Endodermal cell (in vitro differentiated cells): ENCODE measurements at regions not wholly inside any gene's neighbourhood (a gene's known extent, or its start where the extent isn't known, plus 50 kb on each side); places are given as distances from the start of the nearest gene placed in this dataset.
A peak's percentile ranks its signal among the peaks of the same experiment; 100 is the strongest.

Source experiments
- DNase-seq: peaks from one replicate; pipeline ENCODE4 v3.0.0-alpha.2; 2017
- H3K27ac ChIP-seq: 2 replicates; pipeline ENCODE4 v1.5.1; 2013; ENCODE audit warnings: mild to moderate bottlenecking, low read depth, low read length, moderate library complexity
- H3K27me3 ChIP-seq: 2 replicates; pipeline ENCODE4 v1.6.1; 2013; ENCODE audit warnings: mild to moderate bottlenecking, low read length, moderate library complexity; ENCODE audit not compliant: insufficient read depth, control insufficient read depth, poor library complexity, severe bottlenecking
- H3K36me3 ChIP-seq: 2 replicates; pipeline ENCODE4 v1.7.0; 2013; ENCODE audit warnings: mild to moderate bottlenecking, low read length, moderate library complexity; ENCODE audit not compliant: control insufficient read depth, insufficient read depth
- H3K4me1 ChIP-seq: one replicate; pipeline ENCODE4 v1.7.0; 2013; ENCODE audit warnings: low read length; ENCODE audit not compliant: control insufficient read depth, insufficient read depth
- H3K4me3 ChIP-seq: 2 replicates; pipeline ENCODE4 v1.5.1; 2013; ENCODE audit warnings: mild to moderate bottlenecking, low read length, moderate library complexity
- H3K9ac ChIP-seq: 2 replicates; pipeline ENCODE4 v1.6.1; 2013; ENCODE audit warnings: mild to moderate bottlenecking, low read length, moderate library complexity; ENCODE audit not compliant: poor library complexity, severe bottlenecking; ENCODE audit errors: extremely low read depth
- H3K9me3 ChIP-seq: 2 replicates; pipeline ENCODE4 v1.6.1; 2013; ENCODE audit warnings: mild to moderate bottlenecking, low read length, moderate library complexity; ENCODE audit not compliant: control insufficient read depth
- H3K27ac Mint-ChIP-seq: 2 replicates; pipeline ENCODE4 v1.8.0; 2020; ENCODE audit warnings: mixed read lengths
- H3K27me3 Mint-ChIP-seq: 2 replicates; pipeline ENCODE4 v1.8.0; 2021; ENCODE audit warnings: mild to moderate bottlenecking, mixed read lengths; ENCODE audit not compliant: insufficient read depth
- H3K36me3 Mint-ChIP-seq: 2 replicates; pipeline ENCODE4 v1.8.0; 2020; ENCODE audit warnings: low read depth, mixed read lengths
- H3K4me1 Mint-ChIP-seq: 2 replicates; pipeline ENCODE4 v1.8.0; 2020; ENCODE audit warnings: mixed read lengths
- H3K4me3 Mint-ChIP-seq: 2 replicates; pipeline ENCODE4 v1.8.0; 2020; ENCODE audit warnings: mild to moderate bottlenecking, moderate library complexity, mixed read lengths
- H3K9me3 Mint-ChIP-seq: 2 replicates; pipeline ENCODE4 v1.8.0; 2020; ENCODE audit warnings: mild to moderate bottlenecking, mixed read lengths
- WGBS, 2 experiments: methylation state at CpG; one replicate each; pipeline versions ENCODE4 v1.1.5 to v1.1.7; 2013; ENCODE audit warnings: missing lambda C conversion rate in 2 of 2, mixed read lengths in 1 of 2; ENCODE audit not compliant: insufficient coverage in 1 of 2, insufficient read length in 1 of 2; 5-methylcytosine and 5-hydroxymethylcytosine counted together
- TF ChIP-seq, protein P1 (sequence below): fragments of 200-600 bp; sonication (generic); conservative IDR thresholded peaks from 2 replicates; pipeline ENCODE4 v1.5.0; 2021; ENCODE audit warnings: antibody characterized with exemption, mild to moderate bottlenecking

DNA sequence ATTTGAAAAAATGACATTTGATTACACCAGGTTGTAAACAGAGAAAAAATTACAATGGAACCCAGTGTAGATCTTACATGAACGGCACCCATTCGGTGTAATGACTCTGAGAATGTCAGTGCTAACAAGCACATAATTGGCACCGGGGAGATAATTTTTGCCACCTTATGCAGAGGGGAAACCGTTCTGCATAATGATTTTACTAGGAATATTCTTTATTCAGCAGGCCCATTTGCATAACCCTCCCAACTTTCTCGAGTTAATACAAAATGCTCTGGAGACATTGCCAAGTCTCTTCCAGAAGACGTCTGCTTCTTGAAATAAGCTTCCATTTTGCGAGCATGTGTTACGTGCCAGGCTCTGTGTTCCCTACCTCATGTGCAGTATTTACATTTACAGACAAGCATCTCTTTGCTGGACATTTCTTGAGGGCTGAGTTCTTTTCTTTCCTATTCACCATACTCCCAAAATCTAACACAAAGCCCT, 275.8 kb downstream of the MIAT start:
- Mint-ChIP-seq H3K36me3 (no peaks in the 10 kb centered on the region), H3K27ac (no peak overlapping the region), H3K9me3 (peaks cover 11% of the 10 kb centered on the region), H3K27me3 (peaks cover 5% of the 10 kb centered on the region), H3K4me3 (no peak overlapping the region), H3K4me1 (no peaks in the 10 kb centered on the region)
- H3K27me3 ChIP-seq, result no peaks in the 10 kb centered on the region
- TF ChIP-seq, protein P1, sequence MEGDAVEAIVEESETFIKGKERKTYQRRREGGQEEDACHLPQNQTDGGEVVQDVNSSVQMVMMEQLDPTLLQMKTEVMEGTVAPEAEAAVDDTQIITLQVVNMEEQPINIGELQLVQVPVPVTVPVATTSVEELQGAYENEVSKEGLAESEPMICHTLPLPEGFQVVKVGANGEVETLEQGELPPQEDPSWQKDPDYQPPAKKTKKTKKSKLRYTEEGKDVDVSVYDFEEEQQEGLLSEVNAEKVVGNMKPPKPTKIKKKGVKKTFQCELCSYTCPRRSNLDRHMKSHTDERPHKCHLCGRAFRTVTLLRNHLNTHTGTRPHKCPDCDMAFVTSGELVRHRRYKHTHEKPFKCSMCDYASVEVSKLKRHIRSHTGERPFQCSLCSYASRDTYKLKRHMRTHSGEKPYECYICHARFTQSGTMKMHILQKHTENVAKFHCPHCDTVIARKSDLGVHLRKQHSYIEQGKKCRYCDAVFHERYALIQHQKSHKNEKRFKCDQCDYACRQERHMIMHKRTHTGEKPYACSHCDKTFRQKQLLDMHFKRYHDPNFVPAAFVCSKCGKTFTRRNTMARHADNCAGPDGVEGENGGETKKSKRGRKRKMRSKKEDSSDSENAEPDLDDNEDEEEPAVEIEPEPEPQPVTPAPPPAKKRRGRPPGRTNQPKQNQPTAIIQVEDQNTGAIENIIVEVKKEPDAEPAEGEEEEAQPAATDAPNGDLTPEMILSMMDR, result no peak
- no peaks in the 10 kb centered on the region for H3K36me3 ChIP-seq
- peaks cover 11% of the 10 kb centered on the region for H3K9me3 ChIP-seq
- H3K27ac ChIP-seq, result no peak overlapping the region
- H3K4me3 ChIP-seq, result no peak overlapping the region
- no peak for DNase-seq
- 91 to 96% methylated on average over 8 of the region's 8 CpGs for WGBS, 2 experiments
- no peak overlapping the region for H3K9ac ChIP-seq
- H3K4me1 ChIP-seq, result no peaks in the 10 kb centered on the region

GRCh38 chr22:26937213-26937612, 279.8 kb downstream of the MIAT start:
- Histone ChIP-seq H3K36me3 (no peaks in the 10 kb centered on the region), H3K27me3 (no peaks in the 10 kb centered on the region), H3K4me3 (no peak overlapping the region), H3K9ac (no peak overlapping the region), H3K27ac (no peak overlapping the region), H3K4me1 (no peaks in the 10 kb centered on the region), H3K9me3 (peaks cover 11% of the 10 kb centered on the region)
- Mint-ChIP-seq H3K4me1 (no peaks in the 10 kb centered on the region), H3K36me3 (no peaks in the 10 kb centered on the region), H3K4me3 (no peak overlapping the region), H3K9me3 (peaks cover 14% of the 10 kb centered on the region), H3K27me3 (peaks cover 15% of the 10 kb centered on the region), H3K27ac (no peak overlapping the region)
- TF ChIP-seq, protein P1, result peak; percentile 42
- 90 to 100% methylated on average over 3 of the region's 5 CpGs for WGBS, 2 experiments
- DNase-seq, result no peak

- no peaks in the 10 kb centered on the region for H3K27me3 ChIP-seq
- Mint-ChIP-seq H3K27ac (no peak overlapping the region), H3K27me3 (peaks cover 15% of the 10 kb centered on the region), H3K4me1 (no peaks in the 10 kb centered on the region), H3K4me3 (no peak overlapping the region), H3K36me3 (no peaks in the 10 kb centered on the region), H3K9me3 (peaks cover 14% of the 10 kb centered on the region)
- peaks cover 11% of the 10 kb centered on the region for H3K9me3 ChIP-seq
- H3K4me1 ChIP-seq, result no peaks in the 10 kb centered on the region
- 84 to 94% methylated on average over 4 to 5 of the region's 5 CpGs for WGBS, 2 experiments
- TF ChIP-seq, protein P1, result no peak
- DNase-seq, result no peak
- H3K9ac ChIP-seq, result no peak overlapping the region
- H3K36me3 ChIP-seq, result no peaks in the 10 kb centered on the region
- no peak overlapping the region for H3K27ac ChIP-seq
- no peak overlapping the region for H3K4me3 ChIP-seq
Observed at GRCh38 chr22:26939466-26939865, 282.1 kb downstream of the MIAT start.
